ENCODE measurements at regions not wholly inside any gene's neighbourhood (a gene's known extent, or its start where the extent isn't known, plus 50 kb on each side); places are given as distances from the start of the nearest gene placed in this dataset.

GRCh38 chr3:84885199-84885882 lies 73.4 kb upstream of the CADM2 start:
- DNase-seq: no peak

DNA sequence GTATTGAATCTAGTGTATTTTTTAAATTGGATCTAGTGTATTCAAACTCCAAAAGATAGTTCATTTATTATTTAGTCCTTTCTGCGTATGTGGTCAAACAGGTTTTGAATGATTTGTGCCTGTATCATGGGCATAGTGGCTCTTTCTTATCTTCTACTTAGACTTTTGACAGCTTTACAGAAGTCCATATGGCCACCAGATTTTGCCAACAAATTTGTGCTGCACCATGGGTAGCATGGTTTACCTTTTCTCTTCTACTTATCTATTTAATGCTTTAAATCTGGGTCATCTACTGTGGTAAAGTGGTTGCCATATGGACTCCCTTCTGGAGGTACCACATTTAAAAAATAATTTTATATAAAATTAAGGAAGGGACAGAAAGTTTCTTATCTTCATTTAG lies 66.9 kb upstream of the CADM2 start:
- DNase-seq: no peak

DNA sequence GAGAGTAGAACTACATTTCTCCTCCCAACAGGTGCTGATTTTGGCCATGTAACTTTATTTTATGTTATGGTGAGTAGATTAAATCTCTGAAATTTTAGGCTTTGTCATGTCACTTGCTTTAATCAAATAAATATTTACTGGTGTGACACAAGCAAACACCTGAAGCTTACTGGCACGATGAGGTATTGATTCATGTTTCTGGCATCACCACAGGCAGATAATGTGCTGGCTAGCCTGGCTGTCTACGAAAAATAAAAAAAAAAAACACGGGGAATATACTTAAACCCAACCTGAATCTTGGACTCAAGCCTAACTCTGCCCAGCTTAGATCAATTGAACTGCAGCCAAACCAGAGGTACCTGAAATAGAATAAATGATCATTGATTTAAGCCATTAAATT lies 65.6 kb upstream of the CADM2 start:
- DNase-seq: no peak

DNA sequence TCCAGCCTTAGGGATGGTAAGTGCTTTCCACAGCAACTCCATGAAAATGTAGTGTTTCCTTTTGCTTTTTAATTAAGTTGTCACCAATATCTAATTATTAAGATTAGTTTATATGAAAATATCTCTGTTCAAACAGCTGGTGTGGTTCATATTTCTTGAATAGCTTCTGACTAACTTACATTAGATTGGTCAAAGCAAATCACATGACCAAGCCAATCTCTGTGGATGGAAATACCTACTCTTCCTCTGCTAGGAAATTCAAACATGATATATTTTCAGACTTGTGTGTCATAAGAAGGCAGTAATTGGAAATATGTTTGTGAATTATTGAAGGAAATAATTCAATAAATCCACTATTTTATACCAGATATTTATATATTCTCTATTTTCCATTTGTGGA lies 54.6 kb upstream of the CADM2 start:
- DNase-seq: no peak

DNA sequence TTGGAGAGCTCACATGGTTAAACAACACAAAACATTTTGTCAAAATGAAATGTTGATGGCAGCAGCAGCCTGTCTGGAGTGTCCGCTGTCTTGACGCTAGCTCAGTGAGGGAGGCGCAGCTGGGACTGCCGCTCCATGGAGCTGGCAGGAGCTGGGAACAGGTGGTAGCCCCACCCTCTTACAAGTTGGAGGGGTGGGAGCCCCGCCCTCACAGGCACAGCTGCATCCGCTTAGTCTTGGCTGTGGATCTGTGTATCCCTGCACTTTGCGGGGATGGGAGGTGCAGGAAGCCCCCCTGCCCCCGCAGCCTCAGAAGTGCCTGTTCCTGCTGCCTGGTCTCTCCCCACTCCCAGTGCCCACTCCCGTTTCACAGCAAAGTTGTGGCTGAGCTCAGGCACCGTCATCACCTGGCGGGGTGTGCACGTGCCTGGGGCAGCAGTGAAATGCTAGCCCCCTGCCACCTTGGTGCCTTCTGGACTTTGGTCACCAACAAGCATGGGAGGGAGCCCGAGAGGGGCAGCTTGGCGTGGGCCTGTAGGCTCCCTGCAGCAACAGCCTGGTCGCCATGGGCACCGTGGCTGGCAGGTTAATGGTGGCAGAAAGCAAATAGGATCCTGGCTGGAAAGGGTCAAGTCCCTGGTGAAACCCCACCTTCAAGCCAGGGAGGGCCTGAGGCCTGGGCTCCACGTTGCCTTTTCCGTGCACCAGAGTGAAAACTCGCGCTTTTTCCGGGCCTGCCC lies 53.8 kb upstream of the CADM2 start:
- no peak for DNase-seq

DNA sequence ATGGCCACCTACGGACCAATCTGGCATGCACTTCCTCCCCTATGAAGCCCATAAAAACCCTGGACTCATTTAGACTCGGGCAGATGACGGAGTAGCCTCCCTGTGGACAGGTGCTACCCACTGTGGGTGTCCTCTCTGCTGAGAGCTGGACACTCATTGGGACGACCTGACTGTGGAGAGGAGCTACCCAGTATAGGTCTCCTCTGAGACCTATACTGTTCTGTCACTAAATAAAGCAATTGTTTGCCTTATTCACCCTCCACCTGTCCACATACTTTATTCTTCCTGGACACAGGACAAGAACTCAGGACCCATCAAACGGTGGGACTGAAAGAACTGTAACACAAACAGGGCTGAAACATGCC lies 53.3 kb upstream of the CADM2 start:
- no peak for DNase-seq

- no peak for DNase-seq
These were observed 52.7 kb upstream of the CADM2 start for GRCh38 chr3:84906065-84906464.

All from inflammatory macrophage (primary cell).